Heart left ventricle (tissue), 13 donors: ENCODE measurements at regions not wholly inside any gene's neighbourhood (a gene's known extent, or its start where the extent isn't known, plus 50 kb on each side); places are given as distances from the start of the nearest gene placed in this dataset.

ENCODE experiments used
- POLR2A ChIP-seq, 2 donors: fragments of 450-650 bp; IDR thresholded peaks; one replicate each; pipeline ENCODE4 v1.6.1; 2017; ENCODE audit warnings: antibody characterized with exemption in 2 of 2, mild to moderate bottlenecking in 2 of 2, moderate library complexity in 2 of 2
- TF ChIP-seq, protein P1 (sequence below), 12 donors: fragments of 200-600 bp; sonication (generic) in 4 of 12; IDR thresholded peaks; one replicate each; pipeline versions ENCODE4 v1.5.0 to v1.8.0; 2018 to 2022; ENCODE audit warnings: antibody characterized with exemption in 12 of 12, mild to moderate bottlenecking in 5 of 12
- donor health status: ischemic (EF 13 %, LVEDD 7.1; RV severe dilation, severe dysfunction).
- donor health status: DM: no; HTN: yes; CAD: no.
- donor health status: DM: no; HTN: no; CAD: no.
- donor health status: ischemic (EF 25% LVEDD 6.9; RV normal size, moderate dysfunction).
- donor health status: ischemic (EF 25% LVEDD 5.7; RV mildly dilated, moderate dysfunction).
- donor health status: ischemic (EF 35%, LVEDD 5.7; RV mildly dilated, moderate dysfunction).
- donor health status: nonischemic (EF 11% LVEDD 7.7; RV severe dilation, severe dysfunction).
- donor health status: DM: yes; HTN: yes; CAD: no.
- donor health status: PGD.
- donor health status: ischemic (EF 29% LVEDD 5.4; RV normal size, mild dysfunction).
- donor health status: nonischemic (EF 23%, LVEDD 6.1; RV moderate dilation, normal function).

DNA sequence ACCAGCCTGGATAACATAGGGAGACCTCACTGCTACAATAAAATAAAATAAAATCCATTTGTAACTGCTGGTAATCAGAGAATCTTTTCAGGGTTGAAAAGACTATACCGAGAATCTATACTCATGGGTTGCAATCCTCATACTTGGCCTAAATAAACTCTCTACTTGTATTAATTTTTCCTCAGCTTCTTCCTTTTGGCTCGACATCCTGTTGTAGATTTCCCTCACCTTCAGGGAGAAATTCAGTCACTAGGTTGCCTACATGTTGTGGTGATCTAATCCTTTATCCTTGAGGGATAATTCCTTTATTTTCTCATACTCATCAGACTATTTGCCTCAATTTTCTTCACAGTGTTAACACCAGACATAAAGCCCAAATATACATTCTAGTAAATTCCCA lies 1093.4 kb downstream of the SORCS3 start:
- TF ChIP-seq POLR2A (IDR thresholded peaks at IDR 0.05), result no peak
- TF ChIP-seq, protein P1, sequence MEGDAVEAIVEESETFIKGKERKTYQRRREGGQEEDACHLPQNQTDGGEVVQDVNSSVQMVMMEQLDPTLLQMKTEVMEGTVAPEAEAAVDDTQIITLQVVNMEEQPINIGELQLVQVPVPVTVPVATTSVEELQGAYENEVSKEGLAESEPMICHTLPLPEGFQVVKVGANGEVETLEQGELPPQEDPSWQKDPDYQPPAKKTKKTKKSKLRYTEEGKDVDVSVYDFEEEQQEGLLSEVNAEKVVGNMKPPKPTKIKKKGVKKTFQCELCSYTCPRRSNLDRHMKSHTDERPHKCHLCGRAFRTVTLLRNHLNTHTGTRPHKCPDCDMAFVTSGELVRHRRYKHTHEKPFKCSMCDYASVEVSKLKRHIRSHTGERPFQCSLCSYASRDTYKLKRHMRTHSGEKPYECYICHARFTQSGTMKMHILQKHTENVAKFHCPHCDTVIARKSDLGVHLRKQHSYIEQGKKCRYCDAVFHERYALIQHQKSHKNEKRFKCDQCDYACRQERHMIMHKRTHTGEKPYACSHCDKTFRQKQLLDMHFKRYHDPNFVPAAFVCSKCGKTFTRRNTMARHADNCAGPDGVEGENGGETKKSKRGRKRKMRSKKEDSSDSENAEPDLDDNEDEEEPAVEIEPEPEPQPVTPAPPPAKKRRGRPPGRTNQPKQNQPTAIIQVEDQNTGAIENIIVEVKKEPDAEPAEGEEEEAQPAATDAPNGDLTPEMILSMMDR (IDR thresholded peaks at IDR 0.05), result no peak
